ENCODE measurements at regions not wholly inside any gene's neighbourhood (a gene's known extent, or its start where the extent isn't known, plus 50 kb on each side); places are given as distances from the start of the nearest gene placed in this dataset.
"Not testable (repeated sequence)": the region's sequence is repeated elsewhere in the genome, so short reads cannot be mapped to it uniquely, and the experiment has no call there.

DNA sequence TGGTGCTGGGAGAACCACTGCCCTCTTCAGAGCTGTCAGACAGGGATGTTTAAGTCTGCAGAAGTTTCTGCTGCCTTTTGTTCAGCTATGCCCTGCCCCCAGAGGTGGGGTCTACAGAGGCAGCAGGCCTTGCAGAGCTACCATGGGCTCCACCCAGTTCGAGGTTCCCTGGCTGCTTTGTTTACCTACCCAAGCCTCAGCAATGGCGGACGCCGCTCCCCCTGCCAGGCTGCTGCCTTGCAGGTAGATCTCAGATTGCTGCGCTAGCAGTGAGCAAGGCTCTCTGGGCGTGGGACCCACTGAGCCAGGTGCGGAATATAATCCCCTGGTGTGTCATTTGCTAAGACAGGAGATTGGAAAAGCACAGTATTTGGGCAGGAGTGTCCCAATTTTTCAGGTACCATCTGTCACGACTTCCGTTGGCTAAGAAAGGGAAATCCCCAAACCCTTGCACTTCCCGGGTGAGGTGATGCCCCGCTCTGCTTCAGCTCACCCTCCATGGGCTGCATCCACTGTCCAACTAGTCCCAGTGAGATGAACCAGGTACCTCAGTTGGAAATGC lies 1415.5 kb downstream of the GRIK2 start:
- in situ Hi-C loops (cut with HindIII; ENCODE audit: low pct_unique_long_range_greater_than_20kb, low sequenced_read_pairs); DNase-seq (ENCODE audit: low read depth, low spot score): not testable (repeated sequence)

GRCh38 chr6:102799051-102799450 lies 1405.5 kb downstream of the GRIK2 start:
- in situ Hi-C loops (cut with HindIII; ENCODE audit: low pct_unique_long_range_greater_than_20kb, low sequenced_read_pairs): no loop called here
- DNase-seq (ENCODE audit: low read depth, low spot score): no peak

DNA sequence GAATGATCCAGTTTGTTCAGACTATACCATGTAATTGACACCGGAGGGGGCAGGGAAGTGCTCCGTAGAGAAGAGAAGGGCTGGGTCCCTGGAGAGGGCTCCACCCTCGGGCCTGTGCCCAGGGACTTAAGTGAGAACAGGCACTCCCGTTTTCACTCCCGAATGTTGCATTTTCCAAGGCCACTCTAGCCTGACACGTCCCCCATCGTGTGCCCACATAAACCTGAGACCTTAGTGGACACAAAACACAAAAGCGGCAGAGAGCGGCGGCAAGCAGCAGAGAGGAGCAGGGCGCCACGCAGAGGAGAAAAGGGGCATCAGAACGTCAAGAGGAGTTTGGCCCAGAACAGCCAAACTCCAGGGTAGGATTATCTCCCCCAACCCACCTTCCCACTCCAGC lies 1405.1 kb downstream of the GRIK2 start:
- DNase-seq (ENCODE audit: low read depth, low spot score): peak; percentile 41
- in situ Hi-C loops (cut with HindIII; ENCODE audit: low pct_unique_long_range_greater_than_20kb, low sequenced_read_pairs): no loop called here

DNA sequence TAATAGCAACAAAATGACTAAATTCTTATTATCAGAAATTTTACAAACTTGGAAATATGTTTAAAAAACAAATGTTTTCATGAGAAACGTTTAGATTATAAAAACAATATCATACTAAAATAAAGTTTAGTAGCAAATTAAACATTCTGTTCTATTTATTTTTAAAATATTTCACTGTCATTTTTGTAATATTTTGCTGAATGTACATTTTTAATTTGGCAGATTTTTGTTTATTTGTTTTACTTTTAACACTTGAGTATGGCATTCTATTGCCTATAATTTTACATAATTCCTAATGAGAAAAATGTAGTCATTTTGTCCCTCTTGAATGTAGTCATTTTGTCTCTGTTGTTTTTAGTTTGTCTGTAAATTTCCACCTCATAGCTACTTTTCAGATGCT lies 1400.2 kb downstream of the GRIK2 start:
- in situ Hi-C loops (cut with HindIII; ENCODE audit: low pct_unique_long_range_greater_than_20kb, low sequenced_read_pairs): no loop called here
- DNase-seq (ENCODE audit: low read depth, low spot score): no peak

GRCh38 chr6:102774326-102774725 lies 1380.8 kb downstream of the GRIK2 start:
- no peak for DNase-seq (ENCODE audit: low read depth, low spot score)
- in situ Hi-C loops (cut with HindIII; ENCODE audit: low pct_unique_long_range_greater_than_20kb, low sequenced_read_pairs): no loop called here

GRCh38 chr6:102773636-102774035 lies 1380.1 kb downstream of the GRIK2 start:
- DNase-seq (ENCODE audit: low read depth, low spot score): no peak

GRCh38 chr6:102766963-102767362 lies 1373.5 kb downstream of the GRIK2 start:
- DNase-seq (ENCODE audit: low read depth, low spot score): no peak
- in situ Hi-C loops (cut with HindIII; ENCODE audit: low pct_unique_long_range_greater_than_20kb, low sequenced_read_pairs): no loop called here

More at GRCh38 chr6:102773636-102774035, 1380.1 kb downstream of the GRIK2 start:
- in situ Hi-C loops (cut with HindIII; ENCODE audit: low pct_unique_long_range_greater_than_20kb, low sequenced_read_pairs): no loop called here

DNA sequence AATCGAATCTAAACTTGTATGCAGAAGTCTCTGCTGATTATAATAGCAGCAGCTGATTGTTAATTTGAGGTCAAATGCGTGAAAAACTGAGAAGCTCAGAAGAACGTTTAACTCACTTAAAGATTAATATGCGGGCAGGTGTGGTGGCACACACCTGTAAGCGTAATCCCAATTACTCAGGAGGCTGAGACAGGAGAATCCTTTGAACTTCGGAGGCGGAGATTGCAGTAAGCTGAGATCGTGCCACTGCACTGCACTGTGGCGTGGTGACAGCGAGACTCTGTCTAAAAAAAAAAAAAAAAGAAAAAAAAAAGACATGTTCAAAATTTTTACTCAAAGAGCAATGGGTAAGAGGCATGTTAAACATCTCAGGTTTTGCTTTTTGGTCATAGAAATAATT lies 1370.8 kb downstream of the GRIK2 start:
- DNase-seq (ENCODE audit: low read depth, low spot score): no peak
- in situ Hi-C loops (cut with HindIII; ENCODE audit: low pct_unique_long_range_greater_than_20kb, low sequenced_read_pairs): no loop called here

DNA sequence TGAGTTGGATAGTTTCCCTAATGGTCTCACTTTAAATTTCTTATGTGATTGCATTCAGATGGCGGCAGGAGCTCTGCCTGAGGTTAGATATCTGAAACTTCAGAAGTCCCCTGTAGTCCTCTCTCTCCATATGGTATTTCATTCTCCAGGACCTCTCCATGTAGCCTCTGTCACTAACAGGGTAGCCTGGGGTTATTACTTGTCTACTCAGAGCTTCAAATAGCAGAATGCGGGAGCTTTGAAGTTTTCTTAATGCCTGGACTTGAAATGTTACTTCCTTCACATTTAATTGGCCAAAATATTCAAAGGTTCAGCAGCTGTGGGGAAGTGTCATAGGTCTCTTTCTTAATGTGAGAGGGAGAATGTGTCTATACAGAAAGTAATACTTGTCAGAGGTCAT lies 1370.4 kb downstream of the GRIK2 start:
- no peak for DNase-seq (ENCODE audit: low read depth, low spot score)
- in situ Hi-C loops (cut with HindIII; ENCODE audit: low pct_unique_long_range_greater_than_20kb, low sequenced_read_pairs): no loop called here

DNA sequence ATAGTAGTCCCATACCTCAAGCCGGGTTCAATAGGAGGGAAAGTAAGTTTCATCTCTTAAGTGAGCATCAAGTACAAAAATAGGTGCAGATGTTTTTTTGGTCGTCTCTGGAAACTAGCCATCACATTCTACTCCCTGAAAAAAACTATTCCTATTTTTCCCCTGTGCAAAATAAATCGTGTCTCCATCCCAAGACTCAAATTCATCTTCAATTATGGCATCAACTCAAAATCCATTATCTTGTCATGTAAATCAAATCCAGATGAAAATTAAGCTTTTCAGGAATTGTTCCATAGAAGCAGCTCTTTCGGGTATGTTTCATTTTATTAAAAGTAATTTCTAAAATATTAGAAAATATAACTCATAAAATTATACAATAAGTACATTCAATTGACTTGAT lies 1368.4 kb downstream of the GRIK2 start:
- in situ Hi-C loops (cut with HindIII; ENCODE audit: low pct_unique_long_range_greater_than_20kb, low sequenced_read_pairs): no loop called here
- no peak for DNase-seq (ENCODE audit: low read depth, low spot score)

- in situ Hi-C loops (cut with HindIII; ENCODE audit: low pct_unique_long_range_greater_than_20kb, low sequenced_read_pairs): no loop called here
- DNase-seq (ENCODE audit: low read depth, low spot score): no peak
Measured at GRCh38 chr6:102759415-102759814, 1365.9 kb downstream of the GRIK2 start.

DNA sequence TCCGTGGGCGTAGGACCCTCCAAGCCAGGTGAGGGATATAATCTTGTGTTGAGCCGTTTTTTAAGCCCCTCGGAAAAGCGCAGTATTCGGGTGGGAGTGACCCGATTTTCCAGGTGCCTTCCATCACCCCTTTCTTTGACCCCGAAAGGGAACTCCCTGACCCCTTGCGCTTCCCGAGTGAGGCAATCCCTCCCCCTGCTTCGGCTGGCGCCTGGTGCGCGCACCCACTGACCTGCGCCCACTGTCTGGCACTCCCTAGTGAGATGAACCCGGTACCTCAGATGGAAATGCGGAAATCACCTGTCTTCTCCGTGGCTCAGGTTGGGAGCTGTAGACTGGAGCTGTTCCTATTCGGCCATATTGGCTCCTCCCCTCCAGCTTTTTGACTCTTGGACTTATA lies 1365.0 kb downstream of the GRIK2 start:
- not testable (repeated sequence) for DNase-seq (ENCODE audit: low read depth, low spot score)

GRCh38 chr6:102749210-102749971 lies 1355.9 kb downstream of the GRIK2 start:
- in situ Hi-C loops (cut with HindIII; ENCODE audit: low pct_unique_long_range_greater_than_20kb, low sequenced_read_pairs): no loop called here
- DNase-seq (ENCODE audit: low read depth, low spot score): no peak

More for the DNA sequence above, 1365.0 kb downstream of the GRIK2 start:
- in situ Hi-C loops (cut with HindIII; ENCODE audit: low pct_unique_long_range_greater_than_20kb, low sequenced_read_pairs): not testable (repeated sequence)

- no peak for DNase-seq (ENCODE audit: low read depth, low spot score)
- in situ Hi-C loops (cut with HindIII; ENCODE audit: low pct_unique_long_range_greater_than_20kb, low sequenced_read_pairs): no loop called here
Measured at GRCh38 chr6:102746941-102747340, 1353.4 kb downstream of the GRIK2 start.

- in situ Hi-C loops (cut with HindIII; ENCODE audit: low pct_unique_long_range_greater_than_20kb, low sequenced_read_pairs): no loop called here
- no peak for DNase-seq (ENCODE audit: low read depth, low spot score)
Measured at GRCh38 chr6:102742754-102743356, 1349.3 kb downstream of the GRIK2 start.

DNA sequence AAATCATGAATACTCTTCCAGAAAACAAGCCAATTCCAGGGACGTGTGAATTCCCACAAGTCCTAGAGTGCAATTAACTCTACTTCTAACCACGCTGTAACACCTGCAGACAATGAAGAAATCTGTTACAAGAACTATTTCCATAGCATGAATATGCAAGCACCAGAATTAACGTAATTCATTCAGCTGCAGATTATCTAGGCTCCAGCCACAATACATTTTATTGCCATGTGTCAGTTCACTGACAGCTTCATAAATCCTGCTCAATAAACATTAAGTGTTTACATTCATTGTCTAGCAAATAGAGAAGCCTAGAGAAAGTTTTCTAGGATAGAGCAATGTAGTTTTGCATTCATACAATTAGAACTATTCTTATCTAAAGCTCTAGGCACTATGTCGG lies 1348.5 kb downstream of the GRIK2 start:
- in situ Hi-C loops (cut with HindIII; ENCODE audit: low pct_unique_long_range_greater_than_20kb, low sequenced_read_pairs): no loop called here
- no peak for DNase-seq (ENCODE audit: low read depth, low spot score)

GRCh38 chr6:102736941-102737368 lies 1343.4 kb downstream of the GRIK2 start:
- DNase-seq (ENCODE audit: low read depth, low spot score): no peak
- in situ Hi-C loops (cut with HindIII; ENCODE audit: low pct_unique_long_range_greater_than_20kb, low sequenced_read_pairs): no loop called here

DNA sequence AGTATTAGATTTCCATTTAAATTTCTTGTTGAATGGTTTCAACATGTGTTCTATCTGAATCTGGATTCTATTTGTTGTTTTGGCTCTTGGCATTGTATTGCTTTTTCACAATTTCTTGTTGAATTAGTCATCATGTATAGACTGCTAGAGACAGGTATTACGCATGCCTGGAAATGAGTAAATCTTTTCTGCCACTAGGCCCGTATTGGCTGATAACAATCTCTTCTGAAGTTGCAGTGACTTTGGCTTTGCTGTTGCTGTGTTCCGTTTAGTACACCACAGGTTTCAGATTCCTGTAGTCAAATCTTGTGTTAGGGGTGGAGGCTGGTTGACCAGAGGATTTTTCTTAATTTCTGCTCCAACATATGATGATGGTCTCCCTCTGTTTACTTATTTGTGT lies 1339.4 kb downstream of the GRIK2 start:
- in situ Hi-C loops (cut with HindIII; ENCODE audit: low pct_unique_long_range_greater_than_20kb, low sequenced_read_pairs): no loop called here
- DNase-seq (ENCODE audit: low read depth, low spot score): no peak

DNA sequence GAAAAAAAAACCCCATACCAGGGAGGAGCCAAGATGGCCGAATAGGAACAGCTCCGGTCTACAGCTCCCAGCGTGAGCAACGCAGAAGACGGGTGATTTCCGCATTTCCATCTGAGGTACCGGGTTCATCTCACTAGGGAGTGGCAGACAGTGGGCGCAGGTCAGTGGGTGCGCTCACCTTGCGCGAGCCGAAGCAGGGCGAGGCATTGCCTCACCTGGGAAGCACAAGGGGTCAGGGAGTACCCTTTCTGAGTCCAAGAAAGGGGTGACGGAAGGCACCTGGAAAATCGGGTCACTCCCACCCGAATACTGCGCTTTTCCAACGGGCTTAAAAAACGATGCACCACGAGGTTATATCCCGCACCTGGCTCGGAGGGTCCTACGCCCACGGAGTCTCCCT lies 1328.6 kb downstream of the GRIK2 start:
- in situ Hi-C loops (cut with HindIII; ENCODE audit: low pct_unique_long_range_greater_than_20kb, low sequenced_read_pairs); DNase-seq (ENCODE audit: low read depth, low spot score): not testable (repeated sequence)

All from SK-MEL-5 (cell line).